Suprapubic skin (tissue), 4 donors: ENCODE measurements at regions not wholly inside any gene's neighbourhood (a gene's known extent, or its start where the extent isn't known, plus 50 kb on each side); places are given as distances from the start of the nearest gene placed in this dataset.

ENCODE experiments used
- CTCF ChIP-seq, 2 donors: fragments of 200-600 bp in 1 of 2; fragments of 450-650 bp in 1 of 2; sonication (generic) in 1 of 2; IDR thresholded peaks; one replicate each; pipeline ENCODE4 v1.5.1; 2016 to 2019; ENCODE audit warnings: antibody characterized with exemption in 2 of 2, mild to moderate bottlenecking in 1 of 2, moderate library complexity in 1 of 2
- EP300 ChIP-seq: sonication (generic); formaldehyde crosslinking; IDR thresholded peaks from one replicate; pipeline ENCODE4 v1.6.1; 2017; ENCODE audit warnings: antibody characterized with exemption
- POLR2A ChIP-seq, 2 donors: fragments of 450-650 bp; IDR thresholded peaks; one replicate each; pipeline ENCODE4 v1.6.1; 2017; ENCODE audit warnings: antibody characterized with exemption in 2 of 2, mild to moderate bottlenecking in 2 of 2, moderate library complexity in 2 of 2
- POLR2AphosphoS5 ChIP-seq, 3 donors: sonication (generic); formaldehyde crosslinking; IDR thresholded peaks; one replicate each; pipeline ENCODE4 v1.6.1; 2017; ENCODE audit warnings: antibody characterized with exemption in 3 of 3

DNA sequence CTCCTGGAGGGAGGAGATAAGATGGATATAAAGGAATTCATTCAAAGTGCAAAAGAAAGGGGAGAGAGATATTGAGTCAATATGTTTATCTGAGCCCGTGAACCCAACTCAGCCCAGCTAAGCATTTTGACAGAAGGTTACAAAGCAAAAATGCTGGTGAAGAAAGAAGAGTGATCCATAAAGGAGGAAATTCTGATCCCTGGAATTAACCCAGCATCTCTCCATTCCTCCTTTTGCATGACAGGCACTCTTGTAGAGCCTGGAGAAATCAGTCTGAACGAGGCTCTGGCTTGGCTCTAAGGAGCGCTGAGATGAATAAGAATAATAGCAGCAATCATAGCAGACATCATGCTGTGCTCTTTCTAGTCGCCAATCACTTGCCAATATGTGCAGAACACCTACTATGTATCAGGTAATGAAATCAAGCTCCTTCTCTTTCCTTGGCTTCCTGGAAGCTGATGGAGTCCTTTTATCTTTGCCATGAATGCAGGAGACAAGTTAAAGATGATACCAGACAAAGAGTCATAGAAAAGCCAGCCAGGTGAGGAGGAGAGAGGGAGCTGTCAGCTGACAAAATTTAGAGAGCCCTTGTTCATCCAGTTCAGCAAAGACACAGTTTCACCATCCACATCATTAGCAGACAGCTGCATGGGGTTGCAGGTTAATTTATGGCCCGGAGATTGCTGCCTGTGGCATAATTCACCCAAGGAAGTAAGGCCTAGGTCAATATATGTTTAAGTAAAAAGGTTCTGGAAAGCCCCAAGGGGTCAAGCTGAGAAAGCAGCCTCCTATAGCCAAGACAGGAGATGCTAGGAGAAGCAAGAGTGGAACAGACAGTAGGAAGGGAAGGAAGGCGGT is 476.5 kb upstream of the TBX3 start:
- no peak for TF ChIP-seq CTCF (IDR thresholded peaks at IDR 0.05)
- no peak for TF ChIP-seq POLR2A (IDR thresholded peaks at IDR 0.05)
- no peak for TF ChIP-seq POLR2AphosphoS5 (IDR thresholded peaks at IDR 0.05)
- no peak for TF ChIP-seq EP300
